GM18907 (cell line): ENCODE measurements at regions not wholly inside any gene's neighbourhood (a gene's known extent, or its start where the extent isn't known, plus 50 kb on each side); places are given as distances from the start of the nearest gene placed in this dataset.

Experiments
- ATAC-seq: cut with Tn5 transposase; IDR thresholded peaks from one replicate; pipeline ENCODE4 v1.9.1; 2021; ENCODE audit warnings: mild to moderate bottlenecking, moderate library complexity; ENCODE audit not compliant: unreplicated experiment

DNA sequence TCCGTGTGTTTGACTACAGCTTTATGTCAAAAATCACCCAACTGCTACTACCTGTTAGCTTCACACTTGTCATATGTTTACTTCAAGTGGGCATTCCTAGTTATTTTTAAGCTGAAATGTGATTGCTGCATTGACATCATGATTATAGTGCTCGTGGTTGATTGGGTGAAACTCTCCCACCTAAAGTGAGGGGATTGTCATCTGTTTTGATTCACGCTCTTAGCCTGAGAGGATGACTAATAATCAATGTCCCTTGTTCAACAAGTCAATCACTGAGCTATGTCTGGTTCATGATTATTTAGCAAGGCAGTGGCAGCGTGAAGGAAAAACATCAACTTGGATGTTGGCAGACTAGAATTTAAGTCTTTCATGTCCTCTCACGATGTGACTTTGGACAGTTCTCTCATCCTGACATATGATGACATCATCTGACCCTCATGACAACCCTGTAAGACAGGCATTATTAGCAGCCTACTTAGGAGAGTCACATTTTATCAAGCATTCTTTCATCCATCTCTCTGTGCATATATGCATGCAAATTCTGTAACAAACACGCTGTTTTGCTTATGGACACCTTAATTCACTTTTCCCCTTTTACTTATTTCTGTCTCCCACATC, 352.6 kb upstream of the ZMIZ1 start:
- no peak for ATAC-seq

DNA sequence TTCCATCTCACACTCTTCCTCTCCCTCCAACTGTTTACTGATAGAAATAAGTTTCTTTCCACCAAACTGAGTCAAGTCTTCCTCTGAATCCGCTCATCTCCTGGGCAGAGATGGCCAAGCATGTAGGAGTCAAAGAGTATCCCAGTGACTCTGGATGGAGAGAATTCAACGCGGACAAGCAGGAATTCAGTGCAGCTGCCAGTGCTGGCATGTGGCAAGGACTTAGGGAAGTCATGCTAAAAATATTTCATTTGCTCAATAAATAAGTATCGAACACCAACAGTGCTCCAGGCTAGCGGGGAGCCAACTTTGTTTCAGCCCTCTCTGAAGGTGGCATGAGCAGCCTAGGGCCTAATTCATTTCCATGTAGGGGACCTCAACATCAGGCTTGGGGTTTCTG, 351.6 kb upstream of the ZMIZ1 start:
- ATAC-seq: no peak

DNA sequence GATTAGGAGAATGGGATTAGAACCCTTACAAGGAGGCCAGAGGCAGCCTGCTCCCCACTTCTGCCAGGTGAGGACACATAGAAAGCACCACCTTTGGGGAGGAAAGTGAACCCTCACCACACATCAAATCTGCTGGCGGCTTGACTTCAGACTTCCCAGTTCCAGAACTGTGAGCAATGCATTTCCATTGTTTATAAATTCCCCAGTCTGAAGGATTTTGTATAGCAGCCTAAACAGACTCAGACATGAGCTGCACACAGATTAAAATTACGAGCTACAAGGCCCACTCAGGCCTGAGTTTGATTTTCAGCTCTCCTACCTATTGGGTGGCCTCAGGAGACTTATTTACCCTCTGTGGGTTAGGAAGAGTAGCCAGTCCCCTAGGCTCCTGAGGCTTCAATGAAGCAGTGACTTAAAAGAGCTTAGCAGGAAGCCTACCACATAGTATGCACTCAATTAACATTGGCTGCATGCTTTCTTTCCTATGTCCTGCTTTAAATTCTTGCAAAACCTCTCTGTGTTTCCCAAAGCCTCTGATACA, 350.7 kb upstream of the ZMIZ1 start:
- no peak for ATAC-seq

- no peak for ATAC-seq
These were observed 349.5 kb upstream of the ZMIZ1 start for GRCh38 chr10:78719276-78719675.

GRCh38 chr10:78720091-78720490, 348.7 kb upstream of the ZMIZ1 start:
- ATAC-seq: no peak

- no peak for ATAC-seq
These were observed 347.5 kb upstream of the ZMIZ1 start for GRCh38 chr10:78721231-78721630.

DNA sequence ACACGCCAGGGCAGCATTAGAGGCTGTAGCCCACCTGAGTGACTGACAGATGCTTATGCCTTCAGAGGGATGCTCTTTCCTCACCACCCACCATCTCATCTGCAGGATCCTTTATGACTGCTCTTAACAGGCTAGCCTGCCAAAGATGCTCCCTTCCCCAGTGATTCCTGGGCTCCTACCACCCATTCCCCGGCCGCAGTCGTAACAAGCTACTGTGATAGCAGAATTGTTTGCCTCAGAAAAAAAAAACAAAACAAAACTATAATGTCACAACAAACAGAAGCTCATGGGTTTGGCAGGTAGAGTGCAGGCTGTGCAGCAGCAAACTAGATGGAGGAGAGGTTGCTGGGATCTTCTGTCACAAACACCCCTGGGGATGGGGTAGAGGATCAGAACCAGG, 343.9 kb upstream of the ZMIZ1 start:
- ATAC-seq: no peak

DNA sequence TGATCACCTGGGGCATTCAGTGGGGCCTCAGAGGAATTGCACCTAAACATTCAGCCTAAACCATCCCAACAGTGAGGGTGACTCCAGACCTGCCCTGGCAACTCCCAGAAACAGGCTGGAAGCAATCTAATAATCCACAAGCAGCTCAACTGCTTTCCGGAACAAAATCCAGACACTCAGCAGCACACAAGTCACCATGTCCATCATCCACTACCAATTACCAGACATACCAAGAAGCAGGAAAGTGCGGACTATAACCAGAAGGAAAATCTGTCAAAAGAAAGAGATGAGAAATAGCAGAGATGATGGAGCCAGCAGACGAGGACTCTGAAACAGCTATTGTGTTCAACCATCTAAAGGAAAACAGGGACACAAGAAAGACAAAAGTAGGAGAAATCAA, 342.6 kb upstream of the ZMIZ1 start:
- ATAC-seq: no peak

- no peak for ATAC-seq
These were observed 341.5 kb upstream of the ZMIZ1 start for GRCh38 chr10:78727251-78727650.

DNA sequence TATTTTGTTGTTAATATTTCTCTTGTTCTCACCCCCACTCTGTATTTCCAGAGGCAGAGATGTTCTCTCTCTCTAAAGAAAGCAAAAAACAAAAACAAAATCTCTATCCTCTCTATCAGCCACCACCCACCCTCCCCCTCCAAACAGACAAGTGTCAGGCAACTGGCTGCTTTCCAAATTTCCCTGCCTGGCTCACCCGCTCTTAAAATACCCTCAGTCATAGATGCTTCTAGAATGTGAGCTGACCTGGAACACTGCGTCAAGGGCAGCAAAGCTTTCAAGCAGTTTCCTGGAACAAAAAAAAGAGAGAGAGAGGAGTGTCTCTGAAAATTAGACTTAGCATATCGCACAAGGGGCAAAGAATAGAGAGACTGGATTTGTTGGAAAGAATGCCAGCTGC, 341.0 kb upstream of the ZMIZ1 start:
- ATAC-seq: no peak

- ATAC-seq: no peak
These were observed 340.6 kb upstream of the ZMIZ1 start for GRCh38 chr10:78728176-78728575.

DNA sequence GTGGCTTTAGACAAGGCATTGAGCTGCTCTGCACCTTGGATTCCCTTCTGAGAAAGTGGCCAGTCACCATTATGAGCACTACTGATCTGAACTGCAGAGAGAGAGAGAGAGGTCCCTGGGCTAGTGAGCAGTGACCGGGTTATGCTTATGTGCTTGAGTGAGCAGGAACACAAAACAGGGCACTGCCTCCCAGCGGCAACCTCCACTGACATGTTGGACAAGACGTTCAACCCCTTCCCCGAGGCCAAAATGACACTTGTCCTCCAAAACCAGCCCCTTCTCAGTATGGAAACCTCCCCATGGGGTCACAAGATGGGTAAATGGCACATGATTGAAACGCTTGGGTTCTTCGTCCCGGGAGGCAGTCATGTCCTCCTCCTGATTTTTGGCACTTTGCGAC, 339.4 kb upstream of the ZMIZ1 start:
- no peak for ATAC-seq

GRCh38 chr10:78729800-78730199, 339.0 kb upstream of the ZMIZ1 start:
- ATAC-seq: no peak

DNA sequence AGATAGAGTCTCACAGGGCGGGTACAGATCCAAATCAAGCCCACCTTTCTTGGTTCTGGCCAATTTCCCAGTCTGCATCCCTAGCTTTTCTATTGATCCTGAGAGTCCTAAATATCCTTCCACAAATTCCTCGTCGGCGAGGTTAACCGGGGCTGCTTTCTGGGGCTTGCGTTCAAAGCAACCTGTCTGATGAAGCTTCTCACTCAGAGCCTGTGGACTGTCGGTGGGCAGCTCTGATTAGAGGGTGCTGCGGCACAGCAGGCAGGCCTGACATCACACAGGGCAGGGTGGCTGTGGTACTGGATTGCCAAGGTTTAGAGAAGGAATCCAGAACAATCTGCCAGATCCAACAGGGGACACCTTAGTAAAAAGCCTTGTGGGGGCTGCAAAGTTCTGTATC, 338.0 kb upstream of the ZMIZ1 start:
- no peak for ATAC-seq

DNA sequence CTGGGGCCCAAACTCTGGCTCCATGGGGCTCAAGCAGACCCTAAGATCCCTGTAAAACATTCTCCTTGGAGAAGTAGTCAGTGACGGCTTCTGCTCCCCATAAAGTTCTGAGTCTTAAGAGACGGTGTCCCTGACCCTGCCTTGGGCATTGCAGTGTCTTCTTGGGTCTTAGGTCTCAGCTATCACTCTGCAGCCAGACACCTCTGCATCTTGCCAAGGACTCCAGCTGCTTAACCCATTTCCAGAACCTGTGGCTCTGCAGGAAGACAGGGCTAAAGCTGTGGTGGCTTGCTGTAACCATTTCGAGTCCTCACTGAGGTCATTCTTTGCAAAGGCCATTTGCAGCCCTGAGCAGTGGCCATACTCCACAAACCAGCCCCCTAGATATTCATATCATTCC, 337.1 kb upstream of the ZMIZ1 start:
- ATAC-seq: no peak

GRCh38 chr10:78732381-78732780, 336.4 kb upstream of the ZMIZ1 start:
- ATAC-seq: no peak

DNA sequence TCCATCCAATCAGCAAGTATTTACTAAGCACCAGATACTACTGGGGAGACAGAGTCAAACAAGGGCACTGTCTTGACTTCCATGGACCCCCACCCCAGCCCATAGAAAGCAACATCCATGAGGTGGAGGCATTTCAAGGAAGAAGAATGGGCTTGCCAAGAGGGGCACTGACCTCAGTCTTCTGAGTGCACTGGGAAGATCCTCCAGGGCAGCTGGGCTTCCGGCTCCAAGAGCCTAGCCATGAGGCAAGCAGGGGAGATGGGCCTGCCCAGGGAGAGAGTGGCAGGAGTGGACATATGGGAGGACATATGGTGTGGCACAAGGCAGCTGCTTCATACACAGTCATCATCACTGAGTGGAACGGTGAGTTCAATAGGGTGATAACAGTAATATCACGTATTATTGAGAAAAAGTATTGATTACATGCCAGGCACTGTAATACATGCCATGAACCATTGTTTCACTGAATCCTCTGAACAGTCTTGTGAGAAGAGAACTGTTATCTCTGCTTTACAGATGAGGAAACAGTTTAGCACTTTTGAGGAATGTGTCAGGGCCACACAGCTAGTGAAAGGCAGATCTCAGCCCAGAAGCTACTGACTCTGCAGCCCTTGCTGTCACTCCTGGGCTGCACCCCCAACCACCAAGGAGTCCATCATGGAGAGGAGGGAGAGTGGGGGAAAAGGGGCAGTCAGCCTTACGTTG, 331.7 kb upstream of the ZMIZ1 start:
- no peak for ATAC-seq

DNA sequence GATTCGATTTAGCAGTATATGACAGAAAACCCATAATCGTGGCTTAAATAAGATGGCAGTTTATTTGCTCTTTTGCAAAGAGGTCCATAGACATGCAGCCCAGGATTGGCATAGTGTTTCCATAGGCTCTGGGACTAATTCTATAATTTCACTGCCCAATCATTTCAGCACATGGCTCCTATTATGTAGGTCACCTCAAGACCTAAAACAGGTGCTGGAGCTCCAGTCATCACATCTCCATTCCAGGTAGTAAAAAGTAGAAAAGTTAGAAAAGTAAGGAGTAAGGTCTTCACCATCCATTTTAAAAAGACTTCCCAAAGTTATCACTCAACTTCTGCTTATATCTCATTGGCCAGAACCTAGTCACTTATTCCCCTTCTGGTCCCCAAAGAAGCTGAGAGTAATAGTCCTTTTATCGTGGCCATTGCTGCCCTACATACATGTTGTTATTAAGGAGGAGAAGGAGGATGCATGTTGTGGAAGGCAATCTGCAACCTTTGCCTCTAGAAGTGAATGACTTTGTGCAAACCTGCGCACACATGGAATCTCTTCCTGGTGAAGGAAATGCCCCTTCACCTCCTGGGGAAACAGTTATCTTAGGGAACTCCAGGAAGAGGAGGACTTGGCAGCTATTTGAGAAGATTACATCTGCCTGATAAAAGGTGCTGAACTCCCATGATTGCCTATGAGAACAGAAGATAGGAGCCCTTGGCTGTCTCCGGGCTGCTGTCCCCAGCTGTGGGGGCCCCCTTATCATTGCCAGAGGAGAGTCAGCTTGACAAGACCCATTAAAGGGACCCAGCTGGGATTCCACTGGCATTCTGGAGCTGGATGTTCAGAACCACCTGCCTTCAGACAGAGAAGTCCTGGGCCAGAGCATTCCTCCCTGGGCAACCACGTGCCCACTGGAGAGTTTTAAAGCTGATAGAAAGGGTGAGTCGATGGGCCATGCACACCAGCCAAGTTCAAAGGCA, 330.6 kb upstream of the ZMIZ1 start:
- no peak for ATAC-seq

DNA sequence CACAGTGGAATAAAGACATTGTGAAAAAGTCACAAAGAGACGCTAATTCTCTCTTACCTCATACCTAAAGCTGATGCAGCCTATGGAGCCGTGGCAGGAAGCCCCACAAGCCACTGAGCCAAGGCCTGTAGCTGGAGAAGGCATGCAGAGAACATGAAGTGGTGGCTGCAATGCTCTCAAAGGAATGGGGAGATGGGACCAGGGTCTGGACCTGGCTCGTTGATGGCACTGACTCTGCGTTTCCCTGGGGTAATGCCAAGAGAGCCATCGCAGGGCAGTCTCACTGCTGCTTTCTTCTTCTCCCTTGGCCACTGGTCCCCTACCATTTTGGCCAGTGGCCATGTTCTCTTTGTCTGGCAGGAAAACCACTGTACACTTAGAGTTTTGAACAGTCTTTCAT, 329.9 kb upstream of the ZMIZ1 start:
- no peak for ATAC-seq

- ATAC-seq: no peak
These were observed 329.2 kb upstream of the ZMIZ1 start for GRCh38 chr10:78739444-78740053.
